ENCODE measurements at regions not wholly inside any gene's neighbourhood (a gene's known extent, or its start where the extent isn't known, plus 50 kb on each side); places are given as distances from the start of the nearest gene placed in this dataset.

DNA sequence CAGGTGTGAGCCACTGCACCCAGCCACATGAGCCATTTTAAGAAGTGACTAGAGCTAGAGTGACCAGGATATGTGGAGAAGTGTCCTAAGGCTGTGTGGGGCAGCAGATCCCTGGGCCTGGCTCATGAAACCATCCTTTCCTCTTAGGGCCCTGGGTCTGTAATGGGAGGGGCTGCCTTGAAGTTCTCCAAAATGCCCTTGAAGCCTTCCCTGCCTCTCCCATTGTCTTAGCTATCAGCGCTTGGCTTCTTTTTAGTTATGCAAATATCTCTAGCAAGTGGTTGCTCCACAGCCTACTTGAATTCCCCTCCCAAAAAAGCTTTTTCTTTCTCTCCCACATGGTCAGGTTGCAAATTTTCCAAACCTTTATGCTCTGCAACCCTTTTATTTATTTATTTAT, 112.4 kb upstream of the SPATA16 start:
- Mint-ChIP-seq H3K36me3 (ENCODE audit: low read depth) (no peaks in the 10 kb centered on the region), H3K9me3 (peaks cover 3% of the 10 kb centered on the region), H3K27me3 (ENCODE audit: low read depth) (peaks cover 3% of the 10 kb centered on the region), H3K4me1 (peaks cover 2% of the 10 kb centered on the region), H3K4me3 (no peak overlapping the region), H3K27ac (no peak overlapping the region)
- no peak for TF ChIP-seq CTCF (IDR thresholded peaks at IDR 0.05; ENCODE audit: unreplicated experiment in 3 of 3)

- Mint-ChIP-seq H3K4me3 (no peak overlapping the region), H3K4me1 (no peaks in the 10 kb centered on the region), H3K27ac (no peak overlapping the region), H3K36me3 (ENCODE audit: low read depth) (no peaks in the 10 kb centered on the region), H3K27me3 (ENCODE audit: low read depth) (peaks cover 3% of the 10 kb centered on the region), H3K9me3 (no peaks in the 10 kb centered on the region)
- no peak for TF ChIP-seq CTCF (IDR thresholded peaks at IDR 0.05; ENCODE audit: unreplicated experiment in 3 of 3)
Measured at GRCh38 chr3:173249457-173249856, 108.4 kb upstream of the SPATA16 start.

DNA sequence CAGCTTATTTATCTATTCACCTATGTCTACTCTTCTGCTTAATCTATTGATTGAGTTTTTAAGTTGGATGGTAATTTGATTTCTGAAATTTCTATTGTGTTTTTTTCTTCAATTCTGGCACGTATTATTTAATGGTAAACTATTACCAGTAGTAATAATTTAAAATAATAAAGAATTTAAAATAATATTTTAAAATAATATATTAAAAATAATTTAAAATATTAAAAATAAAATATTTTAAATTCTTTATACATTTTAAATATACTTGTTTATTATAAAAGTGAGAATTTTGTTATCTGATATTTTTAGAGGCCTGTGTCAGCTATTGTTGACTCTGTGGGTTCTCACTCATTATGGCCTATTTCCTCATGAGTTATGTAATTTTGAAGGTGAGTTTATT, 100.7 kb upstream of the SPATA16 start:
- Mint-ChIP-seq H3K9me3 (no peaks in the 10 kb centered on the region), H3K27me3 (ENCODE audit: low read depth) (no peaks in the 10 kb centered on the region), H3K27ac (no peak overlapping the region), H3K4me3 (no peak overlapping the region), H3K36me3 (ENCODE audit: low read depth) (no peaks in the 10 kb centered on the region), H3K4me1 (no peaks in the 10 kb centered on the region)
- TF ChIP-seq CTCF (IDR thresholded peaks at IDR 0.05; ENCODE audit: unreplicated experiment in 3 of 3), result no peak

GRCh38 chr3:173238091-173238490, 97.1 kb upstream of the SPATA16 start:
- H3K27me3 Mint-ChIP-seq (ENCODE audit: low read depth), result no peaks in the 10 kb centered on the region
- no peaks in the 10 kb centered on the region for H3K4me1 Mint-ChIP-seq
- H3K27ac Mint-ChIP-seq, result no peak overlapping the region
- no peaks in the 10 kb centered on the region for H3K36me3 Mint-ChIP-seq (ENCODE audit: low read depth)
- H3K4me3 Mint-ChIP-seq, result no peak overlapping the region
- no peak for TF ChIP-seq CTCF (IDR thresholded peaks at IDR 0.05; ENCODE audit: unreplicated experiment in 3 of 3)
- no peaks in the 10 kb centered on the region for H3K9me3 Mint-ChIP-seq

DNA sequence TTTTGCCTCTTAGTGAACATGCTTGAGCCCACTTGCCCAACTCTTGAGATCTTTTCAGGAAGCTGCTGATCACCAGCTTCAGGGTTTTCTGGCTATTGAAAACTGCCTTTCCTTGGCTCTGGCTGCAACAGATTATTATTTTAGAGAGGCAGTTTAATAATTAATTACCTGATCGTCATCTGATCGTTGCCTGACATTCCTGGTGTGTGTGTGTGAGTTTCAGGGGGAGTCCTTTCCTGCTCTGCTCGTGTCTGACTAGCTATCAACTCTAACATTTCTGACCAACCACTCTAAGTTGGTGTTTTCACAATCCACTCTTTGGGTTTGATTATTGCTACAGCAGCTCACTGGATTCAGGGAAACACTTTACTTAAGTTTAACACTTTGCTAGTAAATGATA, 84.3 kb upstream of the SPATA16 start:
- Mint-ChIP-seq H3K4me3 (no peak overlapping the region), H3K4me1 (no peaks in the 10 kb centered on the region), H3K36me3 (ENCODE audit: low read depth) (no peaks in the 10 kb centered on the region), H3K27ac (no peak overlapping the region), H3K9me3 (peaks cover 11% of the 10 kb centered on the region), H3K27me3 (ENCODE audit: low read depth) (peaks cover 4% of the 10 kb centered on the region)
- TF ChIP-seq CTCF (IDR thresholded peaks at IDR 0.05; ENCODE audit: unreplicated experiment in 3 of 3), result no peak

GRCh38 chr3:173221010-173221409, 80.0 kb upstream of the SPATA16 start:
- TF ChIP-seq CTCF (IDR thresholded peaks at IDR 0.05; ENCODE audit: unreplicated experiment in 3 of 3), result peak in 1 of 3 experiments; percentile 33
- H3K27me3 Mint-ChIP-seq (ENCODE audit: low read depth), result peaks cover 4% of the 10 kb centered on the region
- H3K4me1 Mint-ChIP-seq, result peaks cover 17% of the 10 kb centered on the region
- H3K4me3 Mint-ChIP-seq, result no peak overlapping the region
- no peak overlapping the region for H3K27ac Mint-ChIP-seq
- H3K9me3 Mint-ChIP-seq, result peaks cover 12% of the 10 kb centered on the region
- H3K36me3 Mint-ChIP-seq (ENCODE audit: low read depth), result no peaks in the 10 kb centered on the region
